ENCODE measurements at regions not wholly inside any gene's neighbourhood (a gene's known extent, or its start where the extent isn't known, plus 50 kb on each side); places are given as distances from the start of the nearest gene placed in this dataset.

- TF ChIP-seq POLR2AphosphoS5 (IDR thresholded peaks at IDR 0.05; ENCODE audit: low read depth, low read length) (no peak), REST (IDR thresholded peaks at IDR 0.05; ENCODE audit: insufficient read depth in 1 of 2, low read depth in 2 of 2, low read length in 2 of 2) (no peak)
These were observed 208.1 kb upstream of the CDKN2B start for GRCh38 chr9:22217254-22217653.

Data from PFSK-1 (cell line).